ENCODE measurements at regions not wholly inside any gene's neighbourhood (a gene's known extent, or its start where the extent isn't known, plus 50 kb on each side); places are given as distances from the start of the nearest gene placed in this dataset.

GRCh38 chr9:31243386-31243785 lies 1141.1 kb upstream of the ACO1 start:
- TF ChIP-seq EZH2 (IDR thresholded peaks at IDR 0.05; ENCODE audit: borderline replicate concordance, low read depth, low read length) = no peak
- no peak for TF ChIP-seq RNF2 (IDR thresholded peaks at IDR 0.05)

Measured in K562 (cell line).